ENCODE measurements at regions not wholly inside any gene's neighbourhood (a gene's known extent, or its start where the extent isn't known, plus 50 kb on each side); places are given as distances from the start of the nearest gene placed in this dataset.

DNA sequence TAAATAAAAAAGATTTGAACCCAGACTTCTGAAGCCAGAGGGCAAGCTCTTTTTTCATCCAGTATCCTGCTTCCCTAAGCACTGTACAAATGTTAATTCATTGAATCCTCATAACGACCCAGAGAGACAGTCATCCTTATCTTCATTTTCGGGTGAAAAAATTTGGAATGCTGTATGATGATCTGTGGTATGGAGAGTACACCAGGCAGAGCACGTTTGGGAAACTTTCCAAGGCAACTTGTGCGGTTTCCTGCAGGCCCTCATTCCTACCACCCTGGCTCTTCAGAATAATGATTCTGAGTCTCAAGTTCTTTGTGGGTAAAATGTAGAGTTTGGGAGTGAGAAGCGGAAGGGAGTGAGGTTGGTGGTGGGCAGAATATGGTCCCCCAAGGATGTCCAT, 177.9 kb upstream of the CADM1 start:
- no peak for DNase-seq (ENCODE audit: low spot score in 2 of 2)
- no peak for FAIRE-seq

DNA sequence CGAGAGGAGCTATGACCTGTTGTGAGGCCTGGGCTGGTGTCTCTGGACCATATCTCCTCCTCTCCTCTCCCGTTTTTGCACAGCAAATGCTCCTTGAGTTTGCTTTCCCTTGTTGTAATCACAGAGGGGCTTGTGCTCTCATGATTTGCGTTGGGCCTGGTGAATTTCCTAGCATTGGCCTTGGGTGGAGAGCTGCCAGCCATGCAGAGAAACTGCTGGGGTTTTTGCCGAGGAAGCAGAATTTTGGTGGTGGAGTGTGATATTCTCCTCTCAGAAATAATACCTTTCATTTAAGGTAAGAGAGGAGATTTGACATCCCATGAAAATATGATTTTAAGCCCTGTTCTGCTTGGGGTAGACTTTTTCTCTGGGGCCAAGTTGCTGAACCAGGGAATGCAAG, 175.7 kb upstream of the CADM1 start:
- FAIRE-seq (no peak), DNase-seq (ENCODE audit: low spot score in 2 of 2) (no peak)

DNA sequence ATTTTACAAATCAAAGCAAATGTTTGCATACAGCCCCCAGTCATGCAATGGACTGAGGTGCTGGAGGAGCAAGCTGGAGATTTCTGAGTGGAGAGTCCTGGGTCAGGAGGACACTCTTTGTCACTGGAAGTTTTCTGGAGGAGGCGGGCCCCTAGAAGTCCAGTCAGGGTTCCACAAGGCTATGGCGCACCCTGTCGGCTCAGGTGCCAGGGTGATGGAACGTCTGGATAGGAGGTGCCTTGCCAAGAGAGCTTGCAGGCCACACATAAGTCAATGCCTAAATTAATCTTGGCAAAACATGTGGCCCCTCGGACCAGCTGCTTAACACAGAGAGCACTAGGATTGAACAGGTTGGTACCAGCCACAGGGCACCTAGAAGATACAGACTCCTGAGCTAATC, 174.7 kb upstream of the CADM1 start:
- DNase-seq (ENCODE audit: low spot score in 2 of 2) (no peak), FAIRE-seq (no peak)

DNA sequence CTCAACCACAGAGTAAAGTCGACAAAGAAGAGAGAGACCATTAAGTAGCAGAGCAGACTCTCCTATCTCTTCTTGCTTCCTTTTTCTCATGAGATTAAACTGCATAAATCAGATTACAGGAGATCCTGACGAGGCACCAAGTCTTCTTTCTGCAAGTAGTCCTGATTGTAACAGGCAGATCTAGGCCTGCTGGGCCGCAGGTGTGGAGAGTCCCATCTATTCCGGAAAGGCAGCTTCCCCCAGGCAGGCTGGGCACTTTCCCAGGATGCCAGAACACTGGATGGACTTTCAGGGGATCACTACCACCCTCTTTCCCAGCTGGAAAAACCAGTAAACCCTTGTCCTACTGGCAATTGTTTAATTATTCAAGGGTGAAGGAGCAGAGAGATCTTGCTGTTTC, 173.0 kb upstream of the CADM1 start:
- FAIRE-seq: no peak
- DNase-seq (ENCODE audit: low spot score in 2 of 2): no peak

DNA sequence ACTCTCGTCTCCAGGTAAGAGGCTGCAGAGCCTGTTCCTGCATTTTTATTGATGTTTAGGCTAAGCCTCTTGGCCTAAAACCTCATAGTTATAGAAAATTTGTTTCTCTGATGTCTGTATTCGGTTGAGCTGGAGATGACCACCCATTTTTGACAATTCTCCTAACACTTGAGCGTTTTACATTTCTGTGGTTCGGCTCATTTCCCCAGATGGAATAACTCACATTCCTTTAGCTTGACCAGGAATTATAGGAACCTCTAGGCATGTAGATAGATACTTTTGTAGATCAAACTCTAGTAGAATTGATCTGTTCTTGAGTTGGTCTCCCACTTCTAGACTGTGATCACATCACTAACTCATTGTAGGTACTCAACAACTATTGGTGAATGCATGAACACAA, 172.6 kb upstream of the CADM1 start:
- FAIRE-seq: no peak
- no peak for DNase-seq (ENCODE audit: low spot score in 2 of 2)

DNA sequence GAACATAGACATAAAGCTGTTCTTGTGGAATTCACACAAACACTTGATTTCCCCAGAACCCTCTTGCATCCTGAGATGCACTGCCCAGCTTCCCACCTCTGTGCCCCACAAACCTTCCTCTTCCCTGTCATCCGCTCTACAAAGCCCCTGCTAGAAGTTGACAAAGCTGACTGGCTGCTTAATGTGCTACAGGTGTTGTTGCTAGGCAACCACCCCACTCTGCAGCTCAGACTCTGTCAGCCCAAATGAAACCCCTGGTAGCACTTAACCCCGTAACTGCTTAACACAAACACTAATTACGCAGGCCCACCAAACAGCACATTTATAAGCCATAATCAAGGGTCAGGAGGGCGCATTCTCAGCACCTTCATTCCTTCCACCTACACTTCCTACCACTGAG, 172.0 kb upstream of the CADM1 start:
- FAIRE-seq (no peak), DNase-seq (ENCODE audit: low spot score in 2 of 2) (no peak)

DNA sequence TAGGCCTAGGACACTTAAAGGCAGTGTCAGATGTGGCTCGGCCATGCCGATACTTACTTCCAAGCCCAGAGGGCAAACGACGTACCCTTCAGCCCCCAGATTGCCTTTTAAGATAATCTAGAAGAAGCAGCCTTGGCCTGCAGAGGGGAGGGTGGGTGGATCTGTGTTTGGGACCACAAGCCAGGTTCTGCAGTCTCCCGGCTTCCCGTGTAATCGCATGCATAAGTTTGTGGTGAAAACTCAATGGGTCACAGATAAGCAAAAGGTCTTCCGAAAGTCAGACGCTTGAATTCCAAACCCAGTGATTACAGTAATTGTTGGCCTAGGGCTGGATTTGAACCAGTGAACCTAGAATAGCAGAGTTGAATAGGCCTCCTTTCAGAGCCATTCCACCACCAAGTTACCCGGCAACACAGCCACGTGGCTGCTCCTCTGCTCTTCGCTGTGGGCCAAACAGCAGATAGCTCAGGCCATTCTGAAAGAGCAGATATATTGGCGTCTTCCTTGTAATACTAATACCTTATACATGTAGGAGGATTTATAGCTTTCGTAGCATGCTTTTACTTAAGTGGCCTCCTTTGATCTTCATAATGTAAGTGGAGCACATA, 170.8 kb upstream of the CADM1 start:
- FAIRE-seq: no peak

DNA sequence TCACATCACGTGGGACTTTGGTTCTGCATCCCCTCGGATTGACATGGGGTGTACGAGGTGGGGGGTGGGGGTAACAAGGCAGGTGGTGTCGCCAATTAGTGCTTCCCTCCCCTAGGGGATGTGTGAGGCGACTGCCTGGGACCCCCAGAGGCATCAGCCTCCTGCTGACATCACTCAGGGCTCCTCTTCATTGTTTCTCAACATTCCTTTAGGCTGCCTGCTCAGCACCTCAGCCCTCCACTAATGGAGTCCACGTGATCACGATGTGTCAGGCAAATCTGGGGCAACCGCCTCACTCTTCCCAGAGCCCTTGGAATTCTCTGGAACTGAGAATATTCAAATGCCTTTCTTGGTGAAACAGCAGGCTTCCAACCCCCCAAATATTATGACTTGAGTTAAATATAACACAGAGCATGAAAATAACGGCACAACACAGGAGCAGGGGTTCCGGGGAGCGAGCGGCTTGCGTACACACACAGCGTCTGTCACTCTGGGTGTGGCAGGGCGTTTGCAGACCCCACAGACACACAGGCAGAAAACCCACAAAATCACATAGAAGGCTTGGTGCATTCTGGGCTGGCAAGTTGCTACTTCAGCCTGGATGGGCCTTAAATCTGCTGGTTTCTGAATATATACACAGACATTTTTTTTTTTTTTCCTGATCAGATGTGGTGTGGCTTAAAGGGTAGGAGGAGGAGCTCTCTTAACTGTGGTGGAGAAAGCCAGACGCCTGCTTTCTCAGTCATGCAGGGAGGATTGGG, 170.1 kb upstream of the CADM1 start:
- FAIRE-seq: no peak
- no peak for DNase-seq (ENCODE audit: low spot score in 2 of 2)

More for the DNA sequence above, 170.8 kb upstream of the CADM1 start:
- DNase-seq (ENCODE audit: low spot score in 2 of 2): no peak

DNA sequence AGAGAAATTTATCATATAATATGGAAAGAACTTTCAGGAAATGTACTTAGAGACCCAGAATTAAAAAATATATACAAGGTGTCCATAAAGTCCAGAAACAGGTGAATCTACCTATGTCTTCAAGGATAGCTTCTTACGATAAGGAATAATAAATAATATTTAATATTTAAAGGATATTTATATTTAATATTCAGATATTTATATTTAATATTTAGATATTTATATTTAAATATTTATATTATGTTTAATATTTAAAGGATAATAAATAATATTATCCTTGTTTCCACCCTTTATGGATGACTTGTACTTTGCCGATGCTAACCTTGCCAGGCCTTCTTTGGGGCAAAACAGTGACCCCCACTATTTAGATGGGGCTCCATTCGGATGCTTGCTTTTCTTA, 169.5 kb upstream of the CADM1 start:
- DNase-seq (ENCODE audit: low spot score in 2 of 2): no peak
- FAIRE-seq: peak; percentile 84

DNA sequence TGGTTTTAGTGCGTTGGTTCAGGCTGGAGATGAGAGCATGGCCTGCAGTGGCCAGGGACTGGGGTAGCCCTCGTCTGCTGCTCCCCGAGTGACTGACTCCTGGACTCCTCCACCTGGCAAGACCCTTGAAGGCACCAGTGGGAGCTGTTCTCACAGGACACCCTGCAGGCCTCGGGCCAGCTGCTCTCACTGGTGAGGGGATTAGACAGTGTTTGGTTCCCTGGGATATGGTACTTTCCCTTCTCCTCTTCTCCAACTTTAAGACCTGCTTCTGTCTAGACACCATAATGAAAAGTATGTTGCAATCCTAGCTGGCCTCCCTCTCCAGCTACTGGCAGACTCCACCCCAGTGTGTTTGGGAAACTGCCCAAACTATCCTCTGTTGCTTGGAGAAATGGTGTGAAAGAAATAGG, 168.8 kb upstream of the CADM1 start:
- DNase-seq (ENCODE audit: low spot score in 2 of 2) (peak in 1 of 2 donors; percentile 21), FAIRE-seq (no peak)

DNA sequence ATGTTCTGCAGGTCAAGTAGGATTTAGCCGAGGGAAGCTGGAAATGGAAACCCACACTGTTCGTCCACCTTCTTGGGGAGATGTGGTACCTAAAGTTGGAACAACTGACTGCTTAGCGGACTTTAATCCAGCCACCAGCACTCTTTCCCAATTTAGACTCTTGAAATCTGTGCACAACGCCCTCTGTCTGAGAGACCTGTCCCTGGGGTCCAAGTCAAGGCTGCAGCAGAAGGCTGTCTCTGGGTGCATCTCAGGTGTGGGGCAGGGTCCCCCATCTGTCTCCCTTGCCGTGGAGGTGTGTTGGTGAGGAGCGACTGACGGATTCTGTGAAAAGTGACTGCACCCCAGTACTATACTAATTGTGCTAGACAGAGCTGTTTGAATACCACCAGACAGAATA, 168.2 kb upstream of the CADM1 start:
- FAIRE-seq: no peak
- DNase-seq (ENCODE audit: low spot score in 2 of 2): no peak

DNA sequence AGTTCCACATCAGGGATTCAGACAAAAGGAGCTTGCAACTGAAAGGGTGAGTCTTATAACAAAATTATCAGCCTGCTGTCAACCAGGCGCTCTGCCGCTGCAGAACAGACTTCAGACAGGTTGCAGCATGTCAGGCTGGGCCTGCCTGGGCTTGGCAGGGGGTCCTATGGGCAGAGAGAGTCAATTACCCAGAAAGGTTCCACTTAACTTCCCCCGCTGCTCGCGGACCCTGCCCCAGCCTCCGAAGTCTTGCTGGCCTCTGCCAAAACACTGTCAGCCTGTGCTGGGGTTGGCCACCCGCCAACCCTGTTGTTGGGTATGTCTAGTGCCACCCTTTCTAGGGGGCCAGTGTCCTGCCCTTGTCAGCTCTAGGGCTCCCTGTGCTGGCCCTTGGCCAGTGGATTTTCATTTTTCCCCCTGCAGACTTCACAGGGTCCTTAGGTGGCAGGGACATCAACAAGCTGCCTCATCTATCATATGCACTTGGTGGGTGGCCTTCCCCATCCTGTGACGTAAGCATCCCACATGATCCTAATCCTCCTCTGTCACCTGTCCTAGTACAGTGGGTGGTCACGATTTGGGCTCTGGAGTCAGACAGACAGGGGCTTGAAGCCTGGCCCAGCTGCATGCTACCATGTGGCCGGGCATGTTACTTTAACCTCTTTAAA, 166.5 kb upstream of the CADM1 start:
- FAIRE-seq (no peak), DNase-seq (ENCODE audit: low spot score in 2 of 2) (no peak)

DNA sequence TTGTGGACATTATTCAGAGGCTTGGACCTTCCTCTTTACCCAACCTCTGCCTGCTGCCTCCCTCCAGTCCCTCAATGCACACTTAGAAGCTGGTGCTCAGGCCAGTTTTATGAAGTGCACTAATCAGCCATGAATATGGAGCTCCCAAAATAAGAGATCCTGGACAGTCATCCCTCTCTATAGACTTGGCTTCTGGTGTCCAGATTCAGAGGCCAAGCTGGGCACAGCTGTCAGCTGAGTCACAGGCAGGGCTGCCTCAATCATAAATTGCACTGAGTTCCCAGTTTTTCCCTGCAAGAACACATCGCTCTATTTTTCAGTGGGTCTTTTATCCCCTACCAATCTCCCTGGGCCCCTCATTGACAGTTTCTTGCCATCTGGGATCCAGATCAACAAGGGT, 161.7 kb upstream of the CADM1 start:
- FAIRE-seq (no peak), DNase-seq (ENCODE audit: low spot score in 2 of 2) (no peak)

DNA sequence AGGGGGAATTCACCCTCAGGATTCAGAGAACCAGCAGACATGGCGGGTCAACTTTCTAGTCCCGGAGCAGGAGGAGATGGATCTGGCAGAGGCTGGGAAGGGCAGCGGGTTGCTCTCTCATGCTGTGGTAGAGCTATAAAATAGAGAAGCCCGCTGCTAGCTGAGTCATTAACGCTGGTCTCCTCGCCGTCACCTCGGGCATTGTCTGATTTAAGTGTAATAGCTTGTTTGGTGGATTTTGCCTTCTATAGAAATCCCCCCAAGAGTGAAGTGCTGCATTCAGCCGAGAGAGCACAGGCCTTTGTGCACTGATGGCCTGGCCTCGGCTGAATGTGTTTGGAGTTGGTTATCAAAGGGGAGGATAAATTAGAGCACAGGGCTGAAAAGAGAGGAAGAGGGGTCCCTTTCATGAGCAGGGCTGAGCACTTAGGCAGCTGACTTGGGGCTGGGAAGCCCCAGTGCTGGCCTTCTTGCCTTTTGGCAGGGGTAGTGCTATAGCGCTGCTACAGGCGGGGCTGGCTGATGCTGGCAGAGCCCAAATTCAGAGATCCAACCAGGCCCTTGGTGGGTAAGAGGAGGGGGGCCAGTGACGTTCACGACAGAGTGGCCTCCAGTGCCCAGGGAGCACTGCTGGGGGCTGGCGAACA, 161.1 kb upstream of the CADM1 start:
- DNase-seq (ENCODE audit: low spot score in 2 of 2) (peak in 1 of 2 donors; percentile 21), FAIRE-seq (no peak)

DNA sequence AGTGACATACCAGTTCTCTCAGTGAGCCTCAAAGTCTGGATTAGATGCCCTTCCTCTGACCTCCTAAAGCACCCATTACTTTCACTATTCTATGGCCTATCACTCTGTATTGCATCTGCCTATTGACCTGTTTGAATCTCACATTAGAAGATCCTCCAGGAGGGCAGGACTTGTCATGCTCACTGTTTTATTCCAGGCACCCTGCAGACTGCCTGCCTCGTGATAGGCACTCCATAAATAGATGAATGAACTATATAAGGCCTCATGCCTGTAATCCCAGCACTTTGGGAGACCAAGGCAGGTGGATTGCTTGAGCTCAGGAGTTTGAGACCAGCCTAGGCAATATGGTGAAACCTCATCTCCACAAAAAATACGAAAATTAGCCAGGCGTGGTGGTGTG, 160.1 kb upstream of the CADM1 start:
- DNase-seq (ENCODE audit: low spot score in 2 of 2): no peak
- FAIRE-seq: no peak

DNA sequence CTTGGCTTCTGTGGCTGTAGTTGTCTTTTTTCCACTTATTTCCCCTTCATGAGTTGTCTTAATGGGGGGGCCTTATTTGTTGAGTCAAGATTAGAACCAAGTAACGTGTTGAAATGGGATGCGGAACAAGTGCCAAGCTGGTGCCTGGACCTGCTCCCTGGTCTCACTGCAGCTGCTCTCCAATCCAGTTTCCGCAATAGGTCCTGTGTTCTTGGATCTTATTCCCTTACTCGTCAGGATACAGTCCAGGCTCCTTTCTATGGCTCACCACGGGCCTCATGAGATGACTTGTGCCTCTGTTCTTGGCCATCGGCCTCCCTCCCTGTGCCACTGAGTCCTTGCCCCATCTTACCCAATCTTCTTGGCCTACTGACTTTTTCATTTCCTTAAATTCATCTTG, 159.6 kb upstream of the CADM1 start:
- no peak for FAIRE-seq
- no peak for DNase-seq (ENCODE audit: low spot score in 2 of 2)

DNA sequence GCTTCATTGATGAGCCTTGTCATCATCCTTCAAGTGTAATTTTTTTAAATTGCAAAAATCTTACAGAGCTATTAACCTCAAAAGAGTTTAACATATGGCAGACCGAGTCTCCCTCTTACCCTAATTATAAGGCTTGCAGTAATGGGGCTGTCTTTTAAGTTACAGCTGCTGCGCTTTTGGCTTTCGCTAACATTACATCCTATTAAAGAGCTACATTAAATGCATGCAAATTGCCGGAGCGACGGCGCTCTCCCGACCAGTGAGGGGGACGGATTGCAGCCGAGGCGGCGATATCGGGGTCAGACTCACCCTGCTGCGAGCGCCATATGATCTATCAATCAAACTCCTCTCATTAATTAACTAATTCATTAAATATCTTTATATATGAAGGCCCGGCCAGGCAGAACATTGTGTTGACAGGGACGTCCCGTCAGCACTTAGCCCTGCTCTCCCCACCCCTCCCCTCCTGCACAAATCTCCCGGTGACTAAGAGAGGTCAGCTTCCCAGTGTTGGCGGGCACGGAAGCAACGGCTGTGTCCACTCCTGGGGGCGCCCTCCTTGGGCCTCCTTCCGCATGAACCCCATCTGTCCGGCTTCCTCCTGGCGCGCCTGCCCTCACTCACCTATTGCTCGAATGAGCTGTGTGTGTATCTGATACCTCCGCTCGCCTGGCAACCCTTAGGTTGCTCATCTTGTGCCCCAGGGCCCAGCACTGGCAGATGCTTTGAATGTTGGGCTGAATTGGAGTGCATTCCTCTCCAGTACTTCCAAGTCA, 156.0 kb upstream of the CADM1 start:
- no peak for DNase-seq (ENCODE audit: low spot score in 2 of 2)
- no peak for FAIRE-seq

DNA sequence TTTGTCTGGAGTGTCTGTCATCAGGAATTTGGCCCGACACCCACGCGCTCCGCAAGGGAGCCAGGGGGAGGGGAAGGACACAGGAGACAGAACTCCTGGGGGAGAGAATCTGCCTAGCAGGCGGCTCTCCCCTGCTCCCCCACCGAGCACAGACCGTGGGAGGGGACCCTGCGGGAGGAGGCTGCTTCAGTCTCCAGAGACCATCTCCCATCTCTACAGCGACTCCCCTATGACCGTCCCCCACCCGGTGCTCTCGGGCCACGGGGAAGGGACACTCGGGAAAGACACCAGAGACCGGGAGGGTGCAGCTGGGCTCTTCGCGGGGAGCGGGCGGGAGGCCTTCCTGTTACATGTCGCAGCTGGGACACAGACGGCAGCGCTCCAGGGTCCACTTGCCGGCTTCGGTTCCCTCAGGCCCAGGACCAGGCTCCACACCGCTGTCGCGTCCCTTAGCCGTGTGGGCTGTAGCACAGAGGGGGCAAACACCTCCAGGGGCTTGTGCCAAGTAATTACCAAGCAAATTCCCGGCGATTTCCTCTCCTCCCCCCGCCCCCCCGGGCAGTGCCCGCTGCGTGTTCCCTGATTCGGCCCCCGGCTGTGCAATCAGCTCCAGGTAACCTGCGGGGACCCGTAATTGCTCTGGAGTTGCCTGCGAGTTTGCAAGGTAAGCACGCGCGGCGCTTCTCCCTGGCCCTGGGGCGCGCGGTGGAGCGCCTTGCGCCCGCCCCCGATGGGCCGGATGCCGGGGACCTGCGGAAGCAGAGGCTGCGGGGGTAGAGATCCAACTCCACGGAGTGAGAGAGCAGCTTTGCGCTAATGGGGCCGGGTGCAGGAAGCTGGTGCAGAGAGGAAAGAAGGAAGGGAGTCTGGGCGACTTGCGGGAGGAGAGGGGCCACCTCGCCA, 155.1 kb upstream of the CADM1 start:
- peak in 1 of 2 donors; percentile 52 for DNase-seq (ENCODE audit: low spot score in 2 of 2)

DNA sequence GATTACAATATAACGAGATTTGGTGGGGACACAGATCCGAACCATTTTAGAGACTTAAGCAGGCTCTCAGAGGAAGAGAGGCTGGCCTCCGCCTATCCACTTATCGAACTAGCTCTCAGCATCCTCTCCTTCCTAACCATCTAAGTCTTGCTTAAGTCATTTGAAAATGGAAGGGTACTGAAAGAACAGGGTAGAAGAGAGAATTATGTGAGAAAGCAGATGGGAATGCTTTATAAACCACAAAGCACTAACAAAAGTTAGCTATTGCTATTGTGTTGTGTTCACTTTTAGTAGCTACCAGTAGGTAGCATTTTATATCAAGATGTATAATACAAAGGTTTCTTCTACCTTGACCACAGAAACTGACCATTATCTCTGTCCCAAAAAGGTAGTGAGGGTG, 153.4 kb upstream of the CADM1 start:
- DNase-seq (ENCODE audit: low spot score in 2 of 2): no peak
- no peak for FAIRE-seq

More for the DNA sequence above, 155.1 kb upstream of the CADM1 start:
- no peak for FAIRE-seq

DNA sequence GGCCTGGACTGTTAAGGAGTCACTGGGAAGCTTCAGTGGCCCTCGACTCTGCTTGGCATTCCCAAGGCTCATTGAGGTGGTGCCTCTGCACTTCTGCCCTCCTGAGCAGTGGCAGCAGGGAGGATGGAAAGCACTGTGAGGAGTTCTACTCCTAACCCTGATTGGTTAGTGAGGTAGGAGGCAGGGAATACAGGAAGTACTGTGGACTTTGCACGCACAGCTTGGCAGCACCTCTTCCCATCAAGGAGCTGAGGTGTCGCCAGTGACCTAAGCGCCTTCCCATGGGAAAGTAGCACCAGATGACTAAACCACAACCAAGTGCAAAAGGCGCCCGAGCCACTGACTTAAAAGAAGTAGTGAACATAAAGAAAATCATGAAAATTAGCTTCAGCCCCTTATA, 152.5 kb upstream of the CADM1 start:
- no peak for FAIRE-seq

More for the DNA sequence above, 152.5 kb upstream of the CADM1 start:
- DNase-seq (ENCODE audit: low spot score in 2 of 2): no peak

Data from frontal cortex (tissue), 3 donors.